Thyroid gland (tissue), 4 donors: ENCODE measurements at regions not wholly inside any gene's neighbourhood (a gene's known extent, or its start where the extent isn't known, plus 50 kb on each side); places are given as distances from the start of the nearest gene placed in this dataset.
"Not testable (repeated sequence)": the region's sequence is repeated elsewhere in the genome, so short reads cannot be mapped to it uniquely, and the experiment has no call there.

Experiments used
- DNase-seq, 2 donors: peaks; one replicate each; pipeline ENCODE4 v3.0.0-alpha.2; 2019
- H3K27ac ChIP-seq, 3 donors: fragments of 200-600 bp; sonication (generic); 1 replicate in 2 of 3; 2 replicates in 1 of 3; pipeline ENCODE4 v1.5.1; 2016 to 2019; ENCODE audit warnings: mild to moderate bottlenecking in 1 of 3, moderate library complexity in 1 of 3
- H3K27me3 ChIP-seq: fragments of 200-600 bp; sonication (generic); one replicate; pipeline ENCODE4 v1.5.1; 2019
- H3K36me3 ChIP-seq, 2 donors: fragments of 200-600 bp; sonication (generic); one replicate each; pipeline ENCODE4 v1.5.1; 2016 to 2019
- H3K4me1 ChIP-seq, 2 donors: fragments of 200-600 bp; sonication (generic); one replicate each; pipeline ENCODE4 v1.5.1; 2017 to 2019
- H3K4me3 ChIP-seq, 3 donors: fragments of 200-600 bp; sonication (generic); replicated peaks in 1 of 3; 1 replicate in 2 of 3; 2 replicates in 1 of 3; pipeline ENCODE4 v1.5.1; 2016; ENCODE audit warnings: mild to moderate bottlenecking in 1 of 3
- H3K9me3 ChIP-seq: fragments of 200-600 bp; sonication (generic); one replicate; pipeline ENCODE4 v1.5.1; 2017
- POLR2A ChIP-seq, 2 donors: fragments of 450-650 bp; IDR thresholded peaks; one replicate each; pipeline ENCODE4 v1.6.1; 2017; ENCODE audit warnings: antibody characterized with exemption in 2 of 2, mild to moderate bottlenecking in 2 of 2, moderate library complexity in 1 of 2
- WGBS, 2 donors: methylation state at CpG; one replicate each; pipeline ENCODE4 v1.1.5; 2017; 5-methylcytosine and 5-hydroxymethylcytosine counted together
- intact Hi-C: fragments of 100-400 bp; cut with DNase I; formaldehyde crosslinking; loops from one replicate; pipeline ENCODE4 v1.15.1; 2023
- TF ChIP-seq, protein P1 (sequence below), 6 experiments: fragments of 200-600 bp in 3 of 6; fragments of 450-650 bp in 3 of 6; sonication (generic) in 3 of 6; IDR thresholded peaks; one replicate each; pipeline ENCODE4 v1.5.1; 2016 to 2019; ENCODE audit warnings: antibody characterized with exemption in 6 of 6, mild to moderate bottlenecking in 2 of 6, inconsistent platforms in 1 of 6, moderate library complexity in 1 of 6

- Histone ChIP-seq H3K4me1 (no peaks in the 10 kb centered on the region), H3K27me3 (no peaks in the 10 kb centered on the region), H3K36me3 (no peaks in the 10 kb centered on the region), H3K27ac (no peak overlapping the region), H3K9me3 (no peaks in the 10 kb centered on the region), H3K4me3 (no peak overlapping the region)
- 67% methylated on average over 1 of the region's 1 CpG; no CpG with 5 or more reads in 1 of the 2 donors for WGBS, 2 donors
- intact Hi-C loops: no loop called here
- TF ChIP-seq, protein P1, sequence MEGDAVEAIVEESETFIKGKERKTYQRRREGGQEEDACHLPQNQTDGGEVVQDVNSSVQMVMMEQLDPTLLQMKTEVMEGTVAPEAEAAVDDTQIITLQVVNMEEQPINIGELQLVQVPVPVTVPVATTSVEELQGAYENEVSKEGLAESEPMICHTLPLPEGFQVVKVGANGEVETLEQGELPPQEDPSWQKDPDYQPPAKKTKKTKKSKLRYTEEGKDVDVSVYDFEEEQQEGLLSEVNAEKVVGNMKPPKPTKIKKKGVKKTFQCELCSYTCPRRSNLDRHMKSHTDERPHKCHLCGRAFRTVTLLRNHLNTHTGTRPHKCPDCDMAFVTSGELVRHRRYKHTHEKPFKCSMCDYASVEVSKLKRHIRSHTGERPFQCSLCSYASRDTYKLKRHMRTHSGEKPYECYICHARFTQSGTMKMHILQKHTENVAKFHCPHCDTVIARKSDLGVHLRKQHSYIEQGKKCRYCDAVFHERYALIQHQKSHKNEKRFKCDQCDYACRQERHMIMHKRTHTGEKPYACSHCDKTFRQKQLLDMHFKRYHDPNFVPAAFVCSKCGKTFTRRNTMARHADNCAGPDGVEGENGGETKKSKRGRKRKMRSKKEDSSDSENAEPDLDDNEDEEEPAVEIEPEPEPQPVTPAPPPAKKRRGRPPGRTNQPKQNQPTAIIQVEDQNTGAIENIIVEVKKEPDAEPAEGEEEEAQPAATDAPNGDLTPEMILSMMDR (IDR thresholded peaks at IDR 0.05): no peak
- no peak for TF ChIP-seq POLR2A (IDR thresholded peaks at IDR 0.05)
- DNase-seq: no peak
Measured at GRCh38 chr16:35150805-35151312, 1691.4 kb downstream of the TP53TG3F start.

DNA sequence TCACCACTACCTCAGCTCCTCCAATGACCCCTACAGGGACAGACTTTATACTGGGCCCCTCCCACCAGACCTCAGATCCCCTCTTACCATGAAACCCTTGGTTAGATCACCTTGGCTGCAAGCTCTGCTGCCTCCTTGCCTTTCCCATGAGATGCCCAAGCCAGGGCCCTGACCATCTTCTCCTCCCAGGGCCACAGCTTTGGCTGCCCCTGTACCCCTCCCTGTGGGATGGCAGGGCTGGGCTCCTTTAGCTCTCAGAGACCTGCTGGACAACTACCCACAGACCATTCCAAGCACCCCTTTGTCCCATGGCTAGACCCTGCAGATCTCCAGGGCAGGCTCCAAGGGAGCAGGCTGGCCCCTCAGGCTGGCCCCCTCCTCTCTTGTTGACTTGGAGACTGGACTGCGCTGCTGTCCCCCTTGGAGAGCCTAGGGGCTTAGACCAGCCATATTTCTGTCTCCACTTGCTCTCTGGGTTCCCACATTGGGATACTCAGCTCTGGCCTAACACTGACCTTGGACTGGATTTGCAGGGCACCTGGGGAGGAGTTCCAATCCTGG, 1692.7 kb downstream of the TP53TG3F start:
- H3K27ac ChIP-seq: no peak overlapping the region
- intact Hi-C loops: no loop called here
- no peaks in the 10 kb centered on the region for H3K27me3 ChIP-seq
- no peaks in the 10 kb centered on the region for H3K9me3 ChIP-seq
- H3K4me3 ChIP-seq: no peak overlapping the region
- DNase-seq: no peak
- H3K36me3 ChIP-seq: no peaks in the 10 kb centered on the region
- H3K4me1 ChIP-seq: no peaks in the 10 kb centered on the region
- WGBS, 2 donors: 13% methylated on average over 1 of the region's 1 CpG; no CpG with 5 or more reads in 1 of the 2 donors
- TF ChIP-seq POLR2A (IDR thresholded peaks at IDR 0.05): no peak
- TF ChIP-seq, protein P1 (IDR thresholded peaks at IDR 0.05): no peak

DNA sequence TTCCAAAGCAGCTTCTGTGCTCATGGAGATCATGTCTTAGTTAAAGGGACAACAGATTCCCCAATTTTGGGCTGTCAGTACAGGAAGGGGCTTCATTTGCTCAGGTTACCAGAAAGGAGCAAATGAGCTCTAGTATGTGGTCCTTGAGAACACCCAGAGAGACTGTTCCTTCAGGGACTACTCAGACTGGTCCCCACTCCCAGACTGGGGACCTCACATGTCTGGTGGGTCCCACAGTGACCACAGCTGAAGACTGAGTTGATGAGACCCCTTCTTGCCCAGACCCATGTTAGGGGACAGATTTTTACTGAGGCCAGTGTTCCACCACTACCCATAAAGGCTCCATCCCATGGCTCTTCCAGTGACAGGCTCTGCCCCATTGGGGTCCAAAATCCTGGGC, 1695.2 kb downstream of the TP53TG3F start:
- Histone ChIP-seq H3K4me3 (no peak overlapping the region), H3K36me3 (no peaks in the 10 kb centered on the region), H3K27me3 (no peaks in the 10 kb centered on the region), H3K27ac (no peak overlapping the region), H3K9me3 (no peaks in the 10 kb centered on the region), H3K4me1 (no peaks in the 10 kb centered on the region)
- intact Hi-C loops: no loop called here
- TF ChIP-seq, protein P1 (IDR thresholded peaks at IDR 0.05): no peak
- no peak for TF ChIP-seq POLR2A (IDR thresholded peaks at IDR 0.05)
- no peak for DNase-seq

DNA sequence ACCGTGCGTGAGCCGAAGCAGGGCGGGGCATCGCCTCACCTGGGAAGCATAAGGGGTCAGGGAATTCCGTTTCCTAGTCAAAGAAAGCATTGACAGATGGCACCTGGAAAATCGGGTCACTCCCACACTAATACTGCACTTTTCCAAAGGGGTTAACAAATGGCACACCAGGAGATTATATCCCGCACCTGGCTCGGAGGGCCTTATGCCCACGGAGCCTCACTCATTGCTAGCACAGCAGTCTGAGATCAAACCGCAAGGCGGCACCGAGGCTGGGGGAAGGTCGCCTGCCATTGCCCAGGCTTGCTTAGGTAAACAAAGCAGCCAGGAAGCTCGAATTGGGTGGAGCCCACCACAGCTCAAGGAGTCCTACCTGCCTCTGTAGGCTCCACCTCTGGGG, 1698.1 kb downstream of the TP53TG3F start:
- H3K4me1 ChIP-seq, intact Hi-C loops, H3K27ac ChIP-seq, H3K36me3 ChIP-seq, H3K9me3 ChIP-seq, H3K27me3 ChIP-seq, DNase-seq, H3K4me3 ChIP-seq: not testable (repeated sequence)
- 71 to 72% methylated on average over 15 of the region's 15 CpGs for WGBS, 2 donors

DNA sequence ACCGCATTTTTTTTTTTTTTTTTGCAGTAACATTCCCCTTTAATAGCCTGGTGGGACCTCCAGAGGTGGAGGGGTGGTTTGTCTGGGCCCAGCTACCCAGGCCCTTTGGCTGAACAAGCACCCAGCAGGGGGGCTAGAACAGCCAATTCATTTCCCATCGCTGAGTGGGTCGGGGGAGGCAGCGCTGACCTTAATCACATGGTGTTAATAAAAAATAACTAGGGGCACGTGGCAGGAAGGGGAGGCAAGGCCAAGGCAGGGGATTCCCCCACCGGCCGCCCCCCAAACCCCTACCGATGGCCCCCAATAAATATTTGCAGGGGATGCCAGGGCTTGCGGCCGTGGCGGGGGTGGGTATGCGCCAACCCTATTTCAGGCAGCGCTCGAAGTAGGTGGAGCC, 1709.9 kb downstream of the TP53TG3F start:
- intact Hi-C loops, DNase-seq: not testable (repeated sequence)

DNA sequence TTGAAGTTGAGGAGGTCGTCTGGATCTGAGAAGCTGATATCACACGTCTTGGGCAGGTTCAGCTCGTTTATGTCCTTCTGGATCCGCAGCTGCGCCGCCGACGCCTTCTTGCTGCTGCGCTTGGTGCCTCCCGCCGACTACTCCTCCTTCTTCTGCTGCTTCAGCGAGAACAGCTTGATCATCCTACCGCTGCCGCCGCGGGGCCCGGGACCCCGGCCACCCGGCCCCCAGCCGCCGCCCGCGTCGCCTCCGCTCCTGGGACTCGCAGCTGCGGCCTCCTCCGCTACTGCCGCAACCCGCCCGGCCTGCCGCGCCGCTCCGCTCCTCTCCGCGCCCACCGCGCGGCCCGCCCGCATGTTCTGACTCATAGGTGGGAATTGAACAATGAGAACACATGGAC, 1710.6 kb downstream of the TP53TG3F start:
- H3K4me3 ChIP-seq, H3K9me3 ChIP-seq, H3K4me1 ChIP-seq, intact Hi-C loops, H3K27me3 ChIP-seq, H3K36me3 ChIP-seq, H3K27ac ChIP-seq, DNase-seq: not testable (repeated sequence)
- 69 to 70% methylated on average over 31 to 41 of the region's 42 CpGs for WGBS, 2 donors

More for the DNA sequence above, 1709.9 kb downstream of the TP53TG3F start:
- H3K4me3 ChIP-seq, H3K27me3 ChIP-seq, H3K36me3 ChIP-seq, H3K4me1 ChIP-seq, H3K9me3 ChIP-seq, H3K27ac ChIP-seq: not testable (repeated sequence)
- WGBS, 2 donors: 77 to 78% methylated on average over 8 to 14 of the region's 14 CpGs

DNA sequence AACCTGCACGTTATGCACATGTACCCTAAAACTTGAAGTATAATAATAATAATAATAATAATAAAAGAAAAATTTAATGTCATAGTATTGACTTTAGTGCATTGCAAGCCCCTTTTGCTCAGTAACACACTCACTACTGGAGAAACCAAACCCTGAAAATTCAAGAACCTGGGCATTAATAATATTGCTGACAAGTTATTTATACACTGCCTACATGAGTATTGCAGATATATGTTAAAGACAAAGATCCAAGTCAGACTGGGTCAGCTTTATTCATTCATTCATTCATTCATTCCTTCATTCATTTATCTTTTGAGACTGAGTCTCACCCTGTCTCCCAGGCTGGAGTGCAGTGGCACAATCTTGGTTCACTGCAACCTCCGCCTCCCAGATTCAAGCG, 1711.2 kb downstream of the TP53TG3F start:
- Histone ChIP-seq H3K4me1 (no peaks in the 10 kb centered on the region), H3K4me3 (no peak overlapping the region), H3K27me3 (no peaks in the 10 kb centered on the region), H3K9me3 (no peaks in the 10 kb centered on the region), H3K36me3 (no peaks in the 10 kb centered on the region), H3K27ac (no peak overlapping the region)
- 81 to 87% methylated on average over 3 of the region's 3 CpGs for WGBS, 2 donors
- TF ChIP-seq, protein P1 (IDR thresholded peaks at IDR 0.05): no peak
- no peak for TF ChIP-seq POLR2A (IDR thresholded peaks at IDR 0.05)
- DNase-seq: no peak
- intact Hi-C loops: no loop called here
